Tibial nerve (tissue), 4 donors: ENCODE measurements at regions not wholly inside any gene's neighbourhood (a gene's known extent, or its start where the extent isn't known, plus 50 kb on each side); places are given as distances from the start of the nearest gene placed in this dataset.

Source experiments
- DNase-seq, 2 donors: peaks; one replicate each; pipeline ENCODE4 v3.0.0-alpha.2; 2019; ENCODE audit warnings: low spot score in 2 of 2
- H3K27ac ChIP-seq, 4 donors: fragments of 200-600 bp; sonication (generic) in 3 of 4; one replicate each; pipeline ENCODE4 v1.5.1; 2017 to 2019; ENCODE audit warnings: mild to moderate bottlenecking in 1 of 4
- H3K27me3 ChIP-seq, 2 donors: fragments of 200-600 bp; sonication (generic) in 1 of 2; one replicate each; pipeline versions ENCODE4 v1.5.1 to v1.6.0; 2017 to 2019
- H3K36me3 ChIP-seq, 3 donors: fragments of 200-600 bp; sonication (generic); one replicate each; pipeline ENCODE4 v1.5.1; 2018 to 2019
- H3K4me1 ChIP-seq, 4 donors: fragments of 200-600 bp; sonication (generic) in 3 of 4; one replicate each; pipeline ENCODE4 v1.5.1; 2017 to 2019
- H3K4me3 ChIP-seq, 4 donors: fragments of 200-600 bp; sonication (generic) in 3 of 4; one replicate each; pipeline ENCODE4 v1.5.1; 2017 to 2019; ENCODE audit warnings: mild to moderate bottlenecking in 1 of 4, moderate library complexity in 1 of 4
- H3K9me3 ChIP-seq, 4 donors: fragments of 200-600 bp; sonication (generic) in 3 of 4; one replicate each; pipeline ENCODE4 v1.5.1; 2017 to 2019
- EP300 ChIP-seq, 2 donors: sonication (generic); formaldehyde crosslinking; IDR thresholded peaks; one replicate each; pipeline ENCODE4 v1.6.1; 2017; ENCODE audit warnings: antibody characterized with exemption in 2 of 2, mild to moderate bottlenecking in 1 of 2
- POLR2A ChIP-seq, 2 donors: fragments of 450-650 bp; IDR thresholded peaks; one replicate each; pipeline ENCODE4 v1.6.1; 2017; ENCODE audit warnings: antibody characterized with exemption in 2 of 2, mild to moderate bottlenecking in 2 of 2, moderate library complexity in 2 of 2
- WGBS, 2 donors: methylation state at CpG; one replicate each; pipeline ENCODE4 v1.1.5; 2018; 5-methylcytosine and 5-hydroxymethylcytosine counted together
- TF ChIP-seq, protein P1 (sequence below), 5 experiments: fragments of 200-600 bp in 3 of 5; fragments of 450-650 bp in 2 of 5; sonication (generic) in 3 of 5; IDR thresholded peaks; one replicate each; pipeline ENCODE4 v1.5.1; 2016 to 2019; ENCODE audit warnings: antibody characterized with exemption in 5 of 5, mild to moderate bottlenecking in 3 of 5, moderate library complexity in 2 of 5

DNA sequence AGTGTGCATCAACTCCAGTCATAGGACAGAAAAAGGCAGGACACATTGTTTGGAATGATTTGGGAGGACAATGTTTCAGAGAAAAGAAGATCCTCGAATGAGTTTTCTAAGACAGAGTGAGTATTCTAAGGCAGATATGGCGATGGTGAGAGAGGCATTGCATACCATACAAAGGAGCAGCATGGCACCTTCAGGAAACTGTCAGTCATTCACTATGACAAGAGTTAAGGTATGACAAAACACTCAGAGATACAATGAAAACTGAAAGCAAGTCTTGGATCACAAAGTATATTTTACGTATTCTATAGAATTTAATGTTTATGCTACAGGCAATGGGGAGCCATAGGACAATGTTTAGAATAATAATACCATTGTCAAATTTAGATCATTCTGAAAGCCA lies 337.4 kb upstream of the LYPLAL1 start:
- no peaks in the 10 kb centered on the region for H3K27me3 ChIP-seq
- no peaks in the 10 kb centered on the region for H3K9me3 ChIP-seq
- H3K4me1 ChIP-seq, result no peaks in the 10 kb centered on the region
- WGBS, 2 donors, result 88% methylated on average over 3 of the region's 3 CpGs
- H3K4me3 ChIP-seq, result no peak overlapping the region
- DNase-seq, result no peak
- TF ChIP-seq POLR2A (IDR thresholded peaks at IDR 0.05), result no peak
- TF ChIP-seq, protein P1, sequence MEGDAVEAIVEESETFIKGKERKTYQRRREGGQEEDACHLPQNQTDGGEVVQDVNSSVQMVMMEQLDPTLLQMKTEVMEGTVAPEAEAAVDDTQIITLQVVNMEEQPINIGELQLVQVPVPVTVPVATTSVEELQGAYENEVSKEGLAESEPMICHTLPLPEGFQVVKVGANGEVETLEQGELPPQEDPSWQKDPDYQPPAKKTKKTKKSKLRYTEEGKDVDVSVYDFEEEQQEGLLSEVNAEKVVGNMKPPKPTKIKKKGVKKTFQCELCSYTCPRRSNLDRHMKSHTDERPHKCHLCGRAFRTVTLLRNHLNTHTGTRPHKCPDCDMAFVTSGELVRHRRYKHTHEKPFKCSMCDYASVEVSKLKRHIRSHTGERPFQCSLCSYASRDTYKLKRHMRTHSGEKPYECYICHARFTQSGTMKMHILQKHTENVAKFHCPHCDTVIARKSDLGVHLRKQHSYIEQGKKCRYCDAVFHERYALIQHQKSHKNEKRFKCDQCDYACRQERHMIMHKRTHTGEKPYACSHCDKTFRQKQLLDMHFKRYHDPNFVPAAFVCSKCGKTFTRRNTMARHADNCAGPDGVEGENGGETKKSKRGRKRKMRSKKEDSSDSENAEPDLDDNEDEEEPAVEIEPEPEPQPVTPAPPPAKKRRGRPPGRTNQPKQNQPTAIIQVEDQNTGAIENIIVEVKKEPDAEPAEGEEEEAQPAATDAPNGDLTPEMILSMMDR (IDR thresholded peaks at IDR 0.05), result no peak
- no peak for TF ChIP-seq EP300 (IDR thresholded peaks at IDR 0.05)
- no peak overlapping the region for H3K27ac ChIP-seq
- no peaks in the 10 kb centered on the region for H3K36me3 ChIP-seq

DNA sequence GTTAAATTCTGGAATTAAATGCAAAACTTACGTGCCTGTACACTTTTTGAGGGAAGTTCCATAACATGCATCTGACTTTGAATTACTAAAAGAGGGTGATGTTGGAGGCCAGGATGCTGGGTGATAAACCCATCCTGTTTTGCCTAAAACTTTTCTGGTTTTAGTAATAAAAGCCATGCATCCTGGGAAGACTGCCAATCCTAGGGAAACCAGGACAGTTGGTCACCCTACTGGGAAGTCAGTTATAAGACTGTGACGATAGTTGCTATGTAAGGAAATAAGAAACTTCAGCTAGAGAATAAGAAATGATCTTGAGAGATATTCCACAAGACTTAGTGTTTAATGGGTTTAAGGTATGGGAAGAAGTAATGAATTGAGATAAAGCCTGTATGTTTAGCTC lies 336.6 kb upstream of the LYPLAL1 start:
- WGBS, 2 donors, result 86 to 90% methylated on average over 2 of the region's 2 CpGs
- Histone ChIP-seq H3K4me1 (no peaks in the 10 kb centered on the region), H3K4me3 (no peak overlapping the region), H3K36me3 (no peaks in the 10 kb centered on the region), H3K27me3 (no peaks in the 10 kb centered on the region), H3K27ac (no peak overlapping the region), H3K9me3 (no peaks in the 10 kb centered on the region)
- DNase-seq, result no peak
- TF ChIP-seq EP300 (IDR thresholded peaks at IDR 0.05) (no peak), POLR2A (IDR thresholded peaks at IDR 0.05) (no peak)
- TF ChIP-seq, protein P1 (IDR thresholded peaks at IDR 0.05), result no peak

DNA sequence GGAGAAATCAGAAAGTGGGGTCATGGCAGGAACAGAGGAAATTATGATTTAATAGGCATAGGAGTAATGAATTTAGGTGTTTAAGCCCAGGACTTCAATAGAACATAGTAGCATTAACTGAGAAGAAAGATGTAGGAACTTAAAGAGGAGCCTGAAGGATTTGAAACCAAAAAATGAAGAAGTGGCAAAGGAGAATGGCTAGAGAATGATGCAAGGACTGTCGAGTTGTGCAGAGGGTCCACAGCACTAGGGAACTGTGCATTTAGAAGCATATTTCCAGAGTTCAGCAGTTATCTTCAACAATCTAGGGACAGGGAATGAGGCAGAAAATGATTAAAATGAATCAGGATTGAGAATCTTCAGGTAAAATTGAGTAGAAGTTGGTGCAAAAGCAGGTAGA lies 328.1 kb upstream of the LYPLAL1 start:
- Histone ChIP-seq H3K4me3 (no peak overlapping the region), H3K27ac (no peak overlapping the region), H3K27me3 (no peaks in the 10 kb centered on the region), H3K9me3 (no peaks in the 10 kb centered on the region), H3K4me1 (peaks cover 0 to 12% (median 0%) of the 10 kb centered on the region in 4 donors), H3K36me3 (no peaks in the 10 kb centered on the region)
- WGBS, 2 donors, result 81 to 84% methylated on average over 1 of the region's 1 CpG
- no peak for TF ChIP-seq EP300 (IDR thresholded peaks at IDR 0.05)
- TF ChIP-seq POLR2A (IDR thresholded peaks at IDR 0.05), result no peak
- TF ChIP-seq, protein P1 (IDR thresholded peaks at IDR 0.05), result no peak
- no peak for DNase-seq

DNA sequence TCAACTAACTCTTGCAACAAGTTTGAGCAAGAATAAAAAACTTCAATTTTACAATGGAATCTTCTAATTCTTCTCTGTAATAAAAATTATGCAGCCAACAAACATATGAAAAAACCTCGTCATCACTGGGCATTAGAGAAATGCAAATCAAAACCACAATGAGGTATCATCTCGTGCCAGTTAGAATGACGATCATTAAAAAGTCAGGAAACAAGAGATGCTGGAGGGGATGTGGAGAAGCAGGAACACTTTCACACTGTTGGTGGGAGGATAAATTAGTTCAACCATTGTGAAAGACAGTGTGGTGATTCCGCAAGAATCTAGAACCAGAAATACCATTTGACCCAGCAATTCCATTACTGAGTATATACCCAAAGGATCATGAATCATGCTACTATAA lies 327.5 kb upstream of the LYPLAL1 start:
- Histone ChIP-seq H3K4me1 (peaks cover 0 to 12% (median 0%) of the 10 kb centered on the region in 4 donors), H3K9me3 (no peaks in the 10 kb centered on the region), H3K27me3 (no peaks in the 10 kb centered on the region), H3K4me3 (no peak overlapping the region), H3K36me3 (no peaks in the 10 kb centered on the region), H3K27ac (no peak overlapping the region)
- TF ChIP-seq, protein P1 (IDR thresholded peaks at IDR 0.05), result no peak
- TF ChIP-seq POLR2A (IDR thresholded peaks at IDR 0.05) (no peak), EP300 (IDR thresholded peaks at IDR 0.05) (no peak)
- no peak for DNase-seq
- 79 to 90% methylated on average over 4 of the region's 4 CpGs for WGBS, 2 donors

DNA sequence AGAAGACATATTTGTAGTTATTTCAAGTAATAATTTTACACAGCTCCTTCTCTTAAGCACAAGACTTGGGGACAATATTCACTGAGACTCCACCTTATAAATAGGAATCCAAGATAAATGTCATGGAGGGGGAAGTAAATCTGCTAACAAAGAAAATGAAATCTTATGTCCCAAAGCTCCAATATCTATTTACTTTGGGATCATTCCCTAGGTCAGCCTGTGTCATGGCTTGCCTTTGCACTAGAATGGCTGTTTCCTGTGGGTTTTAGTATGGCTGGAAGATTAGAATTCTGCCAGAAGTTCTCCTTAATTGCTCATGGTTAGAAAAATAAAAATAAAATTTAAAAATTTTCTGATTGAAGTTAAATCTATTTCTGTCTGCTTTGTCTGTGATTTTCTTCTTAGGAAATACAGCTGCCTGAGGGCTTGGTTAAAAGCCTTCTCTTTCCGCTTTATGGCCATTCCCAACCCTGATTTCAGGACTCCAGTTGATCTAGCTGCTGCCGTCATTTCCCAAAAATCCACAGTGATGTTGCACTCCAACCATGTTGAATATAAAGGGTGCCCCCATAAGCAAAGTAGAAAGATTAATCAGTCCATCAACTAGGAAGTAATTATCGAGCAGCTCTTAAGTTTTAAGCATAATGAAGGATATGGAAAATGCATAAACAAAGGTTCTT lies 326.4 kb upstream of the LYPLAL1 start:
- Histone ChIP-seq H3K4me1 (peaks cover 0 to 12% (median 0%) of the 10 kb centered on the region in 4 donors), H3K9me3 (no peaks in the 10 kb centered on the region), H3K27me3 (no peaks in the 10 kb centered on the region), H3K36me3 (no peaks in the 10 kb centered on the region), H3K27ac (peak overlapping the region in 1 of 4 donors; percentile 5), H3K4me3 (no peak overlapping the region)
- DNase-seq, result no peak
- TF ChIP-seq, protein P1 (IDR thresholded peaks at IDR 0.05), result no peak
- TF ChIP-seq EP300 (IDR thresholded peaks at IDR 0.05) (no peak), POLR2A (IDR thresholded peaks at IDR 0.05) (no peak)
- WGBS, 2 donors, result 63 to 65% methylated on average over 3 of the region's 3 CpGs
